HS-27A (cell line): ENCODE measurements at regions not wholly inside any gene's neighbourhood (a gene's known extent, or its start where the extent isn't known, plus 50 kb on each side); places are given as distances from the start of the nearest gene placed in this dataset.
"Not testable (repeated sequence)": the region's sequence is repeated elsewhere in the genome, so short reads cannot be mapped to it uniquely, and the experiment has no call there.

ENCODE experiments used
- DNase-seq: peaks from one replicate; pipeline ENCODE4 v3.0.0-alpha.2; 2012; ENCODE audit warnings: low read depth, missing footprints

DNA sequence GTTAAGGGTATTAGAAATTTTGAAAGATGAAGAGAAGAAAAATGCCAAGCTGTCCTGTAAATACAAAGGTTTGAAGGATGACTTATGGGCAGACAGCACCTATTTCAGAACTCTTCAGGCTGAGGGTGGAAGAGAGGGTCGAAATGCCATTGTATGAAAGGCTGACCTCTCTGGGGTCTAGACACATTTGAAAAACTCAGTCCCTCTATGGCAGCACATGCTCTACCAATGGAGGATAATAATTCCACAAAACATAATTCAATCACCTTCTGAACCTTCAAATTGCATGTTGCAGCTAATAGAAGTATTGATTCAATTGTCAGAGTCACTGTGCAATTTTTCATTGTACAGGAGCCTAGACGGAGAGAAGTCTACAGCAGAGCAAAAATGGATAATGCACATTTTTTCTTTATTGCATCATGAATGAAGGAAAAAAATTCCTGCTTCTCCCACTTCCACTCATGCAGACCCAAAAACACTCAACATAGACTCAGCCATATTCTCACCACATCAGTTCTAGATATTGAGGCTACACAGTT is 569.1 kb downstream of the TBL1XR1 start:
- no peak for DNase-seq

- DNase-seq = no peak
These were observed 573.7 kb downstream of the TBL1XR1 start for GRCh38 chr3:176623468-176624150.

GRCh38 chr3:176619833-176620232 is 577.4 kb downstream of the TBL1XR1 start:
- no peak for DNase-seq

GRCh38 chr3:176615826-176616225 is 581.5 kb downstream of the TBL1XR1 start:
- DNase-seq = no peak

DNA sequence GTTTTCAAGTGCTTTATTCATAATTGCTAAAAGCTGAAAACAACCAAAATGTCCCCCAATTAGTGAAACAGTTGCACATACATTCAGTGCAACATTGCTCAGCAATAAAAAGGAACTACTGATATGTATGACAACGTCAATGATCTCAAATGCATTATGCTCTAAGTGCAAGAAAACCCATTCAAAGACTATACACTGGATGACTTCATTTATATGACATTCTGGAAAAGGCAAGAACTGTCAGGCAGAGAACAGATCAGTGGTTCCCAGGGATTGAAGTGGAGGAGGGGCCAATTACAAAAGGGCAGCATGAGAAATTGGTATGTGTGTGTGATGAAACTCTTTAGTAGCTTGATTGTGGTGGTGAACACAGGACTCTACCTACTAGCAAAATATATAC is 585.6 kb downstream of the TBL1XR1 start:
- DNase-seq = no peak

DNA sequence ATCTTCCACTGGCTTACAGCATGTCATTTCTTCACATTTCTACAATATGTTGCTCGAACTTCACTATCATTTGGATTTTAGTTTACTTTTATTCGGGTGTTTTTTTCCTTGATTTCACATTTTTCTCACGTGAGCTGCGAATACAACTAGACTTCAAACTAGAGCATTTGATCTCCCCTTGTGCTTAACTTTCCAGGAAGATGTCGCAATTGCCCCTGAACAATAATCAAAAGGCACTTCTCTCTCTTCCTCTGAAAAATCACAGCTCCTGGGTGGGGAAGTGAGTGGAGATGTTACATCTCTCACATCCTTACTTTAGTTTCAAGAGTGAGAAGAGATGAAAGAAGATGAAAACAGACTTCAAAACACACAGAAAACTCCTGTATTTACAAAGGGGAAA is 587.9 kb downstream of the TBL1XR1 start:
- no peak for DNase-seq

DNA sequence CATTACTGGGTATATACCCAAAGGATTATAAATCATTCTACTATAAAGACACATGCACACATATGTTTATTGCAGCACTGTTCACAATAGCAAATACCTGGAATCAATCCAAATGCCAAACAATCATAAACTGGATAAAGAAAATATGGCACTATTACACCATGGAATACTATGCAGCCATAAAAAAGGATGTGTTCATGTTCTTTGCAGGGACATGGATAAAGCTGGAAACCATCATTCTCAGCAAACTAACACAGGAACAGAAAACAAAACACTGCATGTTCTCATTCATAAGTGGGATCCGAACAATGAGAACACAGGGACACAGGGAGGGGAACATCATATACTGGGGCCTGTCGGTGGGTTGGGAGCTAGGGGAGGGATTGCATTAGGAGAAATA is 591.7 kb downstream of the TBL1XR1 start:
- not testable (repeated sequence) for DNase-seq

GRCh38 chr3:176595307-176595706 is 602.0 kb downstream of the TBL1XR1 start:
- DNase-seq = no peak

GRCh38 chr3:176590722-176591121 is 606.6 kb downstream of the TBL1XR1 start:
- no peak for DNase-seq

- no peak for DNase-seq
These were observed 610.2 kb downstream of the TBL1XR1 start for GRCh38 chr3:176587089-176587488.

GRCh38 chr3:176584413-176585176 is 612.7 kb downstream of the TBL1XR1 start:
- no peak for DNase-seq

DNA sequence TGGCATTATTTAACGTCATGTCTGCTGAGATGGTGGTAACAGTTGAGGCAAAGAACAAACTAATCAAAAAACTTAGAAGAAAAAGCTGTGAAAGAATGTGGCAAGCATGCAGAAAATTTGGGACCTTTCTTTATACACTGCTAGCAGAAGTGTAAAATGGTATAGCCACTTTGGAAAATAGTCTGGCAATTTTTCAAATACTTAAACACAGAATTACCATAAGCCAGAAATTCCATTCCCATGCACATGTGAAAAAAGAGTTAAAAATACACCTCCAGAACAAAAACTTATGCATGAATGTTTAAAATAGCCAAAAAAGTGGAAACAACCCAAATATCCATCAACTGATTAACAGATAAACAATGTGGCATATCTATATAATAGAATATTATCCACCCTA is 613.3 kb downstream of the TBL1XR1 start:
- no peak for DNase-seq

GRCh38 chr3:176581589-176581988 is 615.7 kb downstream of the TBL1XR1 start:
- DNase-seq = no peak

GRCh38 chr3:176579711-176580185 is 617.5 kb downstream of the TBL1XR1 start:
- no peak for DNase-seq

DNA sequence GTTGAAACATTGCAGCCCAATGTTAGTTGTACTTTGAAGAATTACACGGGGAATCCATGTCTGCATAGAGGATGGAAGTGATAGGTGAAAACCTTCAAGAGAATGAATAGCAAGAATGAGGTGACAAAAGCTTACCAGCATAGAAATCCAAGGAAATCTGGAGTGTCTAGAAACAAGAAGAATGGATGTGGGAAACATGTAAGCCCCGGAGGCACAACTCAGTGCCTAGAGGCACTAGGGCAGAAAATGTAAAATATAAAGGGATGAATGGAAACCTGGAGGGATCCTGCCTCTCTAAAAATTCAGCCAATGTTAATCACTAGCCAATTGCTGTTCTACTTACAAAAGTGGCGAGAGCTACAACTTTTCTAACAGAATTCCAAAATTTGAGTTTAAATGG is 619.0 kb downstream of the TBL1XR1 start:
- no peak for DNase-seq

DNA sequence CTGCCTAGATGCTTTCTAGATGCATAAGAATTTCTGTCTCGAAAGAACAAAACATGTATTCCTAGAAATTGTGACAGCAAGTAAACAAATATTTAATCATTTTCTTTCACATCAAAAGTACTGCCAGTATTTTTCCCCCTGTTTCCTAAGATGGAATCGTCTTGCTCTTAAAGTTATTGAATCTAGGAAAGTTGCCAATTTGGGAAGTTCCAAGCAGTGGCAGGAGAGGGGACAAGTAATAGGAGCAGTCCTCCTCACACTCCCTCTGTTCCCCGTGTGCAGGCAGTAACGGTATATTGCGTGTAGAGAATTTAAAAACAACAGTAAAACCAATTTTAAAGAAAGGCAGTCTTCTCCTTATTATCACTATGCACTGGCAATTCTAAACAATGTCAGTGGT is 619.8 kb downstream of the TBL1XR1 start:
- DNase-seq = no peak

DNA sequence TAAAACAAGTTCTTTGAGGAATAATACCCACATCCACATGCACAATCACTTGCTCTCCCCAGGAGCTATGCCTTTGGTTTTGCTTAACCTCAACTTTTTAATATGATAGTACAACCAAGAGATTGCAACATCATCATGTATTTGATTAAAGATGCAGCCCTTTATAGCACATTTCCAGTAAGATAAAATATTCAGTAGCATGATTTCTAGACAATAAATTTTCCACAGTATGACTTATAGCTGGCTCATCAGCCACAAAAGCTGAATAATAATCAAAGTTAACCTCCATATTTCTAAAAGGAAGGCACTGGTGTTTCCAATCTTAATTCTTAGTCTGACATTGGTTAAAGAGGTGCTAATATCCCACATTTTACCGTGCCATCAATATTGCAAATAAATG is 622.5 kb downstream of the TBL1XR1 start:
- DNase-seq = no peak

DNA sequence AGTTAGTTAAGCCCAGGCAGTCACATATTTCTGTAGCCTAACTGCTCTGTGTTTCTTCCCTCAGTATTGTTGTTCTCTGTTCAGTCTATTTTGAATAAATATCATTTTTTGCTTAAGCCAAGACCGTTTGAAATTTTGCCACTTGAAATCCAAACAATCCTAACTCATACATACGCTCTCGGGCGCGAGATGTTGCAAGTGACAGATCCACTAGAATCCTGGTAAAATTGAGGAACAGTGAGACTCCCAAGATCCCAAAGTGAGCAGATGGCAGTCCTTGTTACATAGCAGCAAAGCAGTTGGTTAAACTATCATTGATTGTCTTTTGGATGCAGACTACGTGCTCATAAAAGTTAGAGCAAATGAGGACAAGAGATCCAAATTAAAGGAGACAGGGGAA is 625.4 kb downstream of the TBL1XR1 start:
- DNase-seq = no peak

DNA sequence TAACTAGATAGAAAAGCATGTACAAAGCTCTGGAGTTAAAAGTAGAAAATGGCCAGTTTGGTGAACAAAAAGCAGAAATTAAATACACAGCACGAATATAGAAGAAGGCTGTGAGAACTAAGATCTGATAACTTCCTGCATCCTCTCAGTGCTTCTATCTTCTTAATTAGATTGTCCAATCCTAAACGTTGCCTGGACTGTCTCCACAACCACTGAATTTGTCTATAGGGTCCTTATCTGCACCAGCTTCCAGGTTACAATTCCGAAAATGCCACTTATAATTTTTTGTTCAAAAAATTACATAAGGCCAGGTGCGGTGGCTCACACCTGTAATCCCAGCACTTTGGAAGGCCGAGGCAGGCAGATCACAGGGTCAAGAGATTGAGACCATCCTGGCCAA is 626.3 kb downstream of the TBL1XR1 start:
- DNase-seq = no peak

DNA sequence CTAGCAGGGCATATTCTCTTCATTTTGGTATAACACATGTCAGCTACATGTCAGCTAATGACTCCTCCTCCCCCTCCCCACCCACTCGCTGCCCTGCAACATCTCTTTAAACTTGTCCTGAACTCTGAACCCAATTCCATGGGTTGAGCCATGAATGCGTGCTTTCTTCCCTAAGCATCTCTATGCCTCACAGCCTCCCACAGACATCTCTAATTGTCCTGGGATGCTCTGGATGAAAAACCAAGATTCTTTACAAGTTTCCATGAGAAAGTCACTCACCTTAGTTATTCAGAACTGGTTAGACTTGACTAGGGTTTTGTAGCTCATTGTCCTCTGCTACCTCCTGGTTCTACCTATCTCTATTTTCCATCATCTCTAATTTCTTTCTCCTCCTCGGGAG is 629.1 kb downstream of the TBL1XR1 start:
- no peak for DNase-seq

- DNase-seq = no peak
These were observed 630.5 kb downstream of the TBL1XR1 start for GRCh38 chr3:176566757-176567156.

DNA sequence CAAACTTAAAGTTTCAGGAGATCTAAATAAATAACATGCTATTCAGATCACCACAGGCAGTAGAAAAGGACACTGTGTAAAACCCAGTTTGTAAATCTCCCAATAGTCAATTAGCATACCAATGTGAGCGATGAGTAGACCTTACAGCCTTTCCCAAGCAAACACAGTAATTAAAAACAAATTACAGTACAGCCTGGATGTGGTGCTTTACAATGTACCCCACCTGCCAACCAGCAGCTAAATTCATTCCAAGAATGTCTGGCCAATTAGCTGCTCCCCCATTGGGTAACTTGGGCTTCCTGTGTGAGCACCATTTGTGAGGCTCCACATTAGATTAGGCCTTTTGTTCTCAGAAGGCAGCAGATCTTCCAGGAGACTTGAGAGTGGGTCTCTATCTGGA is 635.0 kb downstream of the TBL1XR1 start:
- DNase-seq = no peak

DNA sequence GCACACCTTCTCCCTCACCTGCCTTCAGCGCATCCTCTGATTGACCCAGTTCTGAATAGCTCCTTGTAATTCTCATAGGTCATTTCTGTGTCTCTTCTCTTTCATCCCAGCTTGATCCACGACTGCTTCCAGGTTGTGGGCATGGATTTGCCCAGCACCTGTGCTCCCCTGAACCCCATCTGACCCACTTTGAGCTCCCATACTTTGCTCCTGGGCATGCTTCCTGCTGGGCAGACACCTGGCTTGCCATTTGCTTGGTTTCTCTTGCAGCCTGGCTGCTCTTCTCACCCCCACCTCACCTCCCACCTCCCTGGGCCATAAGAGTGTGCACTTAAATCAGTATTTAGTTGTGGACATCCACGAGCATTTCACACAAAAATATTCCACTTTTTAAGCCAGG is 635.5 kb downstream of the TBL1XR1 start:
- DNase-seq = no peak
